HT1080 (cell line): ENCODE measurements at regions not wholly inside any gene's neighbourhood (a gene's known extent, or its start where the extent isn't known, plus 50 kb on each side); places are given as distances from the start of the nearest gene placed in this dataset. TPM values are rescaled to one million over a fixed set of nuclear protein-coding genes. Genes with fewer than 3 reads are reported as not detected.
A peak's percentile ranks its signal among the peaks of the same experiment; 100 is the strongest.

Source experiments
- DNase-seq: peaks from one replicate; pipeline ENCODE4 v3.0.0-alpha.2; 2015; ENCODE audit warnings: low read depth
- small RNA-seq: library from RNA; depleted of rRNA; stranded (forward); fragments of <200 nt; gene quantifications from one replicate; pipeline ENCODE3, GENCODE V24; 2014

GRCh38 chr6:93566285-93566684 is 146.9 kb upstream of the EPHA7 start:
- no peak for DNase-seq

DNA sequence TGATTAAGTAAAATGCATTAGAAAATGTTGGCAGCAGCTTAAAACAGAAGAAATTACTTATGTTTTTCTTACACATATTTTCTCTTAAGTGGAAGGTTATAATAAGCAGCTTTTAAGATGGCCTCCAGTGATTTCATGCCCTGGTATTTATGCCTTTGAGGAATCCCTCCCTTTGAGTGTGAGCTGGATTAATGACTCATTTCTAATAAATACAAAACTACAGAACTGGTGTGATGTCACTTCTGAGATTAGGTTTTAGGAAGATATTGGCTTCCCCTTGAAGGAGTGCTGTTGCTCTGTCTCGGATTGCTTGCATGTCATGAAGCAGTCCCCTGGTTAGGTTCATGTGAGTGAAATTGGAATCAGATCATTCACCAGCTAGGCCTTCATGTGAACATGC is 143.2 kb upstream of the EPHA7 start:
- DNase-seq: peak; percentile 5

GRCh38 chr6:93555292-93555691 is 135.9 kb upstream of the EPHA7 start:
- no peak for DNase-seq

DNA sequence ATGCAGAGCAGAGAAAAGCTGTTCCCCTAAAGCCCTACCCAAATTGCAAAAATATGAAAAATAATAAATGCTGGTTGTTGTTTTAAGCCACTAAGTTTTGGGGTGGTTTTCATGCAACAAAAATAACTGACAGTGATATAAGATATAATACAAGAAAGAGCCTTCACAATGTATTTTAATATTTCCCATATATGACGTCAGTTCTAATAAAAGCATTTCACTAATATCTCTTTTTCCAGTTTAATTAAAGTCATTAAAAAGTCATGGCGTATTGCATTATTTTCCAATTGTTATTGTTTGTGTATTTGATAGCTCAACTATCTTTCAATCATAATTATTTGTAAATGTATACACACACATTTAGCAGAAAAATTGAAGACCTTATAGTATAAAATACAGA is 134.7 kb upstream of the EPHA7 start:
- no peak for DNase-seq

DNA sequence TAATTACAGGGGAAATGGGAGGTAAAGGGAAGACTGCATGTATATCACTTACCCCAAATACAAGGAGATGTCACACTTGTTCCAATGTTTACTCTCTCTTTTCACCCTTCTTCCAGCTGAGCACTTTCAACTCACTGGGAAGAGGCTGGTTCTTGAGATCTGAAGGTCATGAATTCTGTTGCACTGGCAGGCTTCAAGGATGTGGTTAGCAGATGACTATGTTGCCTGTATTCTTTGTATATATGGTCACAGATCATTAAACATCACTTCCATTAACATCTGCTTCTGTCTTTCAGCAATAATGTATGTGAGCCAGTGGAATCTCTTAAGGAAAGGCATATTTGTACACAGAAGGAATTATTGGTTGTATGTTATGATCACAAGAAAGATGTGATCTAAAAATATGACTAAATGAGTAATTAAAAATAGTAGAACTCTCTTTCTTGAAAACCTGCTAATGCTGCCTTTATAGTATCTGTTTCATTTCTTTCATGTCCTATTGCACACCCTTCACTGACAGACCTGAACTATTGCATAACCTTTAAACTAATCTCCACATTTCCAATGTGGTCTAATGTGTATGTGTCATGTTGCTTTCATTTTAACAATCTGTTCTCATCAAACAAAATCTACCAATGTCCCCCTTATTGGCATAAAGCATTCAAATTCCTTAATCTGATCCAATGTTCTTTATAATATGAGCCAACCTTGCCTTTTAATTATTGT is 131.4 kb upstream of the EPHA7 start:
- peak; percentile 62 for DNase-seq

DNA sequence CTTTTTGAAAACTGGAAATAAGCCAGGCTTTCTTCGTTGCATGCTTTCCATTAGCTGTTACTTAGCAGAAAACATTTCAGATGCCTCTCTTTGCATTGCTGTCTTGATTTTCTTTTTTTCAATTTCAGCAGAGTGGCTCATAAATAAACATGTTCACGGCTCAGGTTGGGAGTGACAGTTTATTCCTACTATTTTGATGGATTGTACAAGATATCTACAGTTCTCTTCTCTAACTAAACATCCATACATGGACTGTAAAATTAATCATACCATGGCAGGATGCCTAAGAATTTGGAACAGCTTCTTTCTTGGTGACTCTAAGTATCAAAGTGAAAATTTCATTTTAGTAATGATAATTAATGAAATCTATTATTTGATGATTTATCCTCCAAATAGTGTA is 130.5 kb upstream of the EPHA7 start:
- DNase-seq: no peak

- DNase-seq: no peak
Measured at GRCh38 chr6:93524671-93525451, 105.5 kb upstream of the EPHA7 start.

- no peak for DNase-seq
Measured at GRCh38 chr6:93523365-93523764, 104.0 kb upstream of the EPHA7 start.

DNA sequence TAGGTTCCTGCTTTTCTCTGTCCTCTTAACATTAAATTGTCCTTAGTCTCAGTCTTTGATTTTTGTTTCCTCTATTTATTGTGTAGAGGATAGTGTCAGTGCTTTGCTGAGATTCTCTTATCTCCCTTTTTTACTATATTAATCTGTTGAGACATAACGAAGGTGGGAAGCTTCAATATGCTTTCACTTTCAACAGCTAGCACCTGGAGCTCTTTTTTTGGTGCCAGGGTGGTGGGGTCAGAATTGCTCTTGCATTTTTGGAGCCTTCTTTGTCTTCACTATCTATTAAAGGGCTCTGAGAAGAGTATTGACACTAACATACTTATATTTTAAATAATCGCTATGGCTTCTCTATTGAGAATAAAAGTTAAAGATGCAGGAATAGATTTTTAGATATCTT is 97.1 kb upstream of the EPHA7 start:
- DNase-seq: no peak

DNA sequence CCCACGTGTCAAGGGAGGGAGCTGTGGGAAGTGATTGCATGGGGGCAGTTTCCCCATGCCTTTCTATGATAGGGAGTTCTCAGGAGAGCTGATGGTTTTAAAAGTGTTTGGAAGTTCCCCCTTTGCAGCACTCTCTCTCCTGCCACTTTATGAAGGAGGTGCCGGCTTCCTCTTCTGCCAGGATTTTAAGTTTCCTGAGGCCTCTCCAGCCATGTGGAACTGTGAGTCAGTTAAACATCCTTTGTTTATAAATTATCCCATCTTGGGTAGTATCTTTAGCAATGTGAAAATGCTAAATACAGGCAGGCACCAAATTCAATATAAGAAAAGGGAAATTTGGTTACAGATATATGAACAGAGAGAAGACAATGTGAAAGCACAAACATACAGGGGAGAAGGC is 96.4 kb upstream of the EPHA7 start:
- no peak for DNase-seq

DNA sequence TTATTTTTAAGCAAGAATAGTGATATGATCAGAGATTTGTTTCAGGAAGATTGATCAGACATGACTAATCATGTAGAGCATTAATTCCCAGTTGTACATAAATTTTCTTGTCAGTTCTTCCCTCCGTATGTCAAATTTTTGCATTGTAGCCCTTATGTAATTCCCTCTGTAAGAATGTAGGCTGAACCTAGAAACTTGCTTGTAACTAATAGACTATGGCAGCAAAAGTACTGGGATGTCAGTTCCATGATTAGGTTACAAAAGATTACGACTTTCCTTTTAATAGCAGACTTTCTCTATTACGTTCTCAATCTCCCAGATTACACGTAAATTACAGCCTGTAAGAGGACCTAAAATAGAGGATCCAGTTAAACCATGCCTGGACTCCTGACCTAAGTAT is 79.4 kb upstream of the EPHA7 start:
- no peak for DNase-seq

GRCh38 chr6:93496548-93496947 is 77.2 kb upstream of the EPHA7 start:
- peak; percentile 67 for DNase-seq

DNA sequence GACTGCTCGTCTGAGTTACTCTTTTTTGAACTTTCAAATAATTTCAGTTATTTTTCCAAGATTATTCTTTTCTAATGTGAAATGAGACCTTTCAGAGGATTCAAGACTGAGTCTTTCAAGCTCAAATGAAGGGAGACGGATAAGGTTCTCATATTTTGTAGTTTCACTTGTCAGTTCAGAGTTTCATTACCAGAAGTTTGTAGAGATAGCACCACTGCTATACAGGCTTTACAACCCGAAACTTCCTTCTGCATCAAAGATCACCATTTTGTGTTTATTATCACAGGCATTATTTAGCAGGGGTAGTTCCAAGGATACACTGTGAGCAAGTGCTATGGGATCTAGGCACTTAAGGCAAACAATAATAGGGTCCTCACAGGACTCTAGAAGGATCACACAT is 74.7 kb upstream of the EPHA7 start:
- no peak for DNase-seq

GRCh38 chr6:93474733-93475179 is 55.4 kb upstream of the EPHA7 start:
- DNase-seq: no peak

DNA sequence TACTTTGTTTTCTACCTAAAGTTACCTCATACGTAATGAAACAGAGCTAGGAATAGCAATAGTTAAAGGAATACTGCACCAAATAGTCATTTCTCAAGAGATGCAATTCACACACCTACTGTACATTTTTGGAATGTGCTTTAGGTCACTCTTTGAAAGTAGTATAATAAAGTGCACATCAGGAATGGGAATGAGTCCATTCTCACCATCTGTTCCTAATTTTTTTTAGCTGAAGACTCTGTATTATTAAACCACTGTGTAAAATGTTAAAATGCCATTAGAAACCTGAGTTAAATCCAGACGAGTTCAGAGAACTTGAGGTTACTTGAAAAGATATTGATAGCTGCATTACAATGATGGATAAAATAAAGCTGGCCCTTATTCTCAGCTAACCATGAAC is 51.9 kb upstream of the EPHA7 start:
- DNase-seq: no peak

Small RNAs in the stretch of these regions (small RNA-seq; reads per million reads assigned to genes)
- gene AL078595.1 (not detected), gene RF00425 (0.07 reads per million)
